Dedifferentiated amniotic fluid mesenchymal stem cell (primary cell): ENCODE measurements at regions not wholly inside any gene's neighbourhood (a gene's known extent, or its start where the extent isn't known, plus 50 kb on each side); places are given as distances from the start of the nearest gene placed in this dataset.

Experiments used
- DNase-seq: peaks from one replicate; pipeline ENCODE4 v3.0.0-alpha.2; 2016; ENCODE audit errors: extremely low spot score

- no peak for DNase-seq
Measured at GRCh38 chr14:76307786-76308780, 67.9 kb upstream of the ESRRB start.

GRCh38 chr14:76309572-76310162 is 66.3 kb upstream of the ESRRB start:
- no peak for DNase-seq

GRCh38 chr14:76311079-76311758 is 64.7 kb upstream of the ESRRB start:
- no peak for DNase-seq

- no peak for DNase-seq
Measured at GRCh38 chr14:76312821-76313220, 63.1 kb upstream of the ESRRB start.

GRCh38 chr14:76313303-76313702 is 62.6 kb upstream of the ESRRB start:
- no peak for DNase-seq

- DNase-seq = no peak
Measured at GRCh38 chr14:76313852-76314251, 62.1 kb upstream of the ESRRB start.

- DNase-seq = no peak
Measured at GRCh38 chr14:76314521-76315034, 61.4 kb upstream of the ESRRB start.

GRCh38 chr14:76320486-76320885 is 55.5 kb upstream of the ESRRB start:
- DNase-seq = no peak

GRCh38 chr14:76320975-76321374 is 55.0 kb upstream of the ESRRB start:
- DNase-seq = no peak

GRCh38 chr14:76322594-76323220 is 53.2 kb upstream of the ESRRB start:
- no peak for DNase-seq

GRCh38 chr14:76323331-76324050 is 52.4 kb upstream of the ESRRB start:
- DNase-seq = no peak

- DNase-seq = no peak
Measured at GRCh38 chr14:76324133-76324532, 51.8 kb upstream of the ESRRB start.
